HG03442 (cell line): ENCODE measurements at regions not wholly inside any gene's neighbourhood (a gene's known extent, or its start where the extent isn't known, plus 50 kb on each side); places are given as distances from the start of the nearest gene placed in this dataset.

Source experiments
- ATAC-seq: cut with Tn5 transposase; IDR thresholded peaks from one replicate; pipeline ENCODE4 v1.9.1; 2021; ENCODE audit warnings: mild to moderate bottlenecking, moderate library complexity; ENCODE audit not compliant: unreplicated experiment

- no peak for ATAC-seq
These were observed 281.5 kb downstream of the HTR1B start for GRCh38 chr6:77181749-77182148.

- no peak for ATAC-seq
These were observed 283.0 kb downstream of the HTR1B start for GRCh38 chr6:77180326-77180725.

- no peak for ATAC-seq
These were observed 284.5 kb downstream of the HTR1B start for GRCh38 chr6:77178821-77179220.

DNA sequence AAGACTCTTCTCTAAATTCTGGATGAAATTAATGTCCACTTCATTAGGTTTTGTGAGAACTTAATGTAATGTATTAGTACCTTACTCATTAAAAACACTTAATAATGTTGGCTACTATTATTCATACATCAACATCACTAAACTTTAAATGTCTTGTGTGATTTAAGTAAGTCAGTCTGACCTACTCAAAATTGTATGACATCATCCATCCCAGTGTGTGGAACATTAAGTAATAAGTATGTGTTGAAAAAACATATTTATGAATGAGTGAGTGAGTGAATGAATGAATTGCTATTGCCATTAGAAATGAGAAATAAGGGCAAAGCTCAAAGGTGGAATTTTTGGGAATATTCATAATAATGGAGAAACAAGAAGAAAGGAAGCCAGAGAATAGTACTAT lies 285.8 kb downstream of the HTR1B start:
- ATAC-seq = no peak

DNA sequence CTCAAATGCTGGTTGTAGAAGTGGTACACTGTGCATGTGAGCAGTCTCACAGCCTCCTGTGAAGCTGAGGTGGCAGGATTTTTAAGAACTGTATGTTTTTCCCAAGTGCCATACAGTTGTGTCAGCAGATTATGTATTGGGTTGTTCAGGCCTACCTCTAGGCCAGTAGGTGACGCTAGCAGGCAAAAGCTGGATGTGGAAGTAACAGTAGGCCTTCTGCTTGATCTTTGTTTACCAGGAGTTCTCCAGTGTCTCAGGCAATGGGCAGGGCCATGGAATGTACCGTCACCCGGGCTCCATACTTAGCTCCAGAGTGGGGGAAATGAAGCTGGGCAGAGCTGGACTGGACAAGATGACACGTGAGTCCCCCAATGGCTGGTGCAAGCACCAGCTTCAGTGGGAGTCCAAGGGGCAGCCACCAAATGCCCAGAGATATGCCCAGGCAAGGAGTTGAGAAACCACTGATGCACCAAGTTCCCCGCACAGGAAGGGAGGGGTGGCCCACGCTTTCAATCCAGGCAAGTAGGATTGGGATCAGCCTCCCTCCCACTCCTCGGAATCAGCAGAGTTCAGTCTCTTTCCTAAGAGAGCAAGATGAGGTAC lies 289.7 kb downstream of the HTR1B start:
- ATAC-seq = no peak

DNA sequence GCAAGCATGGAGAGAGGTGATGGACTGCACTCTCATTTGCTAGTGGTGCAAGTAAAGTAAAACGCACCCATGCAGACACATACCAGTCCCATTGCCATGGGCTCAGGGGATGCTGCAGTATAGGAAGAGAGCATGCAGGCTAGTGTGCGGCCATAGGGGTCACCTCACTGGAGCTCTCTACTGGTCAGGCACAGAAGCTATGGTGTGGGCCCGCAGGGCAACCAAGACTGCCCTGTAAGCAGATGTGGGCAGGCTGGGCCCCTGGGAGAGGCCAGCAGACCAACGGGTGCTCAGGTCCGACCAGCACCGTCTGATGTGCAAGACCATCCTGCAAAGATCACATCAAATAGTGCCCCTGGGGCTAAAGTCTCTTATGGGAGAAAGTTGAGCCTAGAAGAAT lies 290.7 kb downstream of the HTR1B start:
- ATAC-seq = no peak

GRCh38 chr6:77159730-77160129 lies 303.6 kb downstream of the HTR1B start:
- ATAC-seq = no peak

- no peak for ATAC-seq
These were observed 312.1 kb downstream of the HTR1B start for GRCh38 chr6:77151241-77151640.

DNA sequence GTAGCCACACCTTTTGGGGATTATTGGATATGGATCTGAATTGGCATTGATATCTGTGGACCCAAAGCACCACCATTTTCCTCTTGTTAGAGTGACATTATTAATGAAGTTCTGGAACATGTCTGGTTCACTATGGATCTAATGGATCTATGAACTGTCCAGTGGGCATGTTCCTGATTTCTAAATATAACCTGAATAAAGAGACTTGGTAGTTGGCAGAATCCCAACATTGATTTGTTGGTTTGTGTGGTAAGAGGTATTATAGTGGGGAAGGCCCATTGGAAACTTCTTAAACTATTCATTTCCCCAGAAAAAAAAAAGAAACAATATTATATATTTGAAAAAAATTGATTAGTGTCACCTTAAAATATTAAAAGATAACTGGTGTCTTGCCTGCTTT lies 312.6 kb downstream of the HTR1B start:
- ATAC-seq = no peak

GRCh38 chr6:77145244-77145643 lies 318.0 kb downstream of the HTR1B start:
- no peak for ATAC-seq

DNA sequence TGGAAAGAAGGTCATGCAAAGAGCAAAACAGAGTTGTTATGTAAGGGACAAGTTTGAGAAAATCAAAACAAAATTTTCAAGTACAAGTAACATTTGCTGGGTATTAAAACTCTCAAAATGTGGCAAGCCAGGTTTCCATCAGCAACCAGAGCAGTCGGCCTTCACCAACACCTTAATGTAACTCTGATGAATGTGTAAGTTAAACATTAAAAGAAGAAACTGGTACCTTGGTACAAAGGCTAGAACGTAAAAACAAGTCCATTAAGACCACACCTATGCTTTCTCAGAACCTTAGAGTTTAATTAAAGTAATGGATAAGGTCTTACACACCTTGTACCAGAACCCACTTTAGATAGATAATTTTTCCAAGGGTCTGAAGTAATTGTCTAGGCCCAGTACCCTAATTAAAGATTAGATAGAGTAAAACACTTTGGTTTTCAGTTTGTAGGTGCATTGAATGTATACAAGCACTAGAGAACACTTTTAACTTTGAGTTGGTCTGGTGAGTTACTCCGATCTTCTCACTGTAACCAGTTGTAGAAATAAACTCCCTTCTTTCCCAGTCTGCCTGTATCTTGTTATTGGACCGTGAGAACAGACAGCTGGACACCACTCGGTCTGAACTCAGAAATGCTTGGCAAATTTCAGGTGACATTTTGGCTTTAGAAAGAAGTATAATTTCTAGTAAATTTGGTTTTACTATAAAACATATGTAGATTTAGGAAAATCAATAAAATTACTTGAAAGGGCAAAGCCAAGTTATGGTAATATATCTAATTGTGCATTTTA lies 319.4 kb downstream of the HTR1B start:
- ATAC-seq = no peak

GRCh38 chr6:77136086-77136485 lies 327.2 kb downstream of the HTR1B start:
- ATAC-seq = no peak

GRCh38 chr6:77133031-77133430 lies 330.3 kb downstream of the HTR1B start:
- no peak for ATAC-seq

GRCh38 chr6:77131426-77131825 lies 331.9 kb downstream of the HTR1B start:
- ATAC-seq = no peak

DNA sequence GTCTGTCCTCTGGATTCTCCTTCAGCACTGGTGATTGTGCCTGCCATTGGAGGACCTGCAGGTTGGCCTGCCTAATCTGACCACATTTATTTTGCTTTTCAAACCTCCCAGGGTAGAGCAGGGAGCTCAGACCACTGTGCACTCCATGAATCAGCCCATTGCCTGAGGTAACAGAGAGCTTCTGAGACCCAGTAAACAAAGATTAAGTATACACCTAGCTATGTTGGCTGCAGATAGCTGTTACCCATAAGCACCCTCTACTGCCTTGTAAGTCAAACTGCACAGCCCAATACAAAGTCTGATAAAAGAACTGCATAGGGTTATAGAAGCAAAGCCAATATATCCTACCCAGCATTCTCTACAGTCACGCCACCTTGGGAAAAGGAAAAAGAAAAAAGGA lies 338.7 kb downstream of the HTR1B start:
- ATAC-seq = no peak

DNA sequence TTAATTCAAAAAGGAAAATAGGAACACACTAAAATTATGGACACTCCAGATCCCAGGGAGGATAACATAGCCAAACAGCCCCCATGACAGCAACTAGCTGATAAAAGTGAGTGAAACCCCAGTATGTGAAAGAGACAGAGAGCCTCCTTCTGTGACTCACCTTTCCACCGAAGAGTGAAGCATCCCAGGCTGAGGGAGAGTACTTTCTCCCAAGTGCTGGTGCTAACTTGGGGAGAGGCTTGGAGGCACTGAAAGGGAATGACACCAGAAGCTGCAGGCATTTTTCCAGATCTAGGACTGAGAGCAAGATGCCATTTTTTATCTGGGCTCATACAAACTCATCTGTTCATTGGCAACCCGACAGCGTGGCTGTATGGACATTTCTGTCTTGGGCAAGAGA lies 339.8 kb downstream of the HTR1B start:
- no peak for ATAC-seq

DNA sequence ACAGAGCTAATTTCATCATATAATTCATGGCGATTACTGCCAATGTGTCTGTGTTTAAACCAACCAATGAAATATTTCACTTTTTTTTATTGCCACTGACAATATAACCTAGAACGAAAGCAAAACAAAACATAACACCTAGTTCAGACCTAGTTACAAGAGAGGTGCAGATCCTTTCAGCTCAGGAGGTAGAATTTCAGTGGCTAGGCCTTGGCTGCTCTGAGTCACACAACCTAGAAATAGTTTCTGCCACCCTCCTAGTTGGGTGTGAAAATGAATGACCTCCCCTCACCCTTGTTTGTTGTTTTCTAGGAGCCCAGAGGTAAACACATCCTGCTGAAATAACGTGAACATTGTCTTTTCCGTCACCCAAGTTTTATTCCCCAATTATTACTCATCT lies 356.3 kb downstream of the HTR1B start:
- ATAC-seq = no peak

- no peak for ATAC-seq
These were observed 358.2 kb downstream of the HTR1B start for GRCh38 chr6:77105091-77105490.

- no peak for ATAC-seq
These were observed 365.4 kb downstream of the HTR1B start for GRCh38 chr6:77097940-77098339.

DNA sequence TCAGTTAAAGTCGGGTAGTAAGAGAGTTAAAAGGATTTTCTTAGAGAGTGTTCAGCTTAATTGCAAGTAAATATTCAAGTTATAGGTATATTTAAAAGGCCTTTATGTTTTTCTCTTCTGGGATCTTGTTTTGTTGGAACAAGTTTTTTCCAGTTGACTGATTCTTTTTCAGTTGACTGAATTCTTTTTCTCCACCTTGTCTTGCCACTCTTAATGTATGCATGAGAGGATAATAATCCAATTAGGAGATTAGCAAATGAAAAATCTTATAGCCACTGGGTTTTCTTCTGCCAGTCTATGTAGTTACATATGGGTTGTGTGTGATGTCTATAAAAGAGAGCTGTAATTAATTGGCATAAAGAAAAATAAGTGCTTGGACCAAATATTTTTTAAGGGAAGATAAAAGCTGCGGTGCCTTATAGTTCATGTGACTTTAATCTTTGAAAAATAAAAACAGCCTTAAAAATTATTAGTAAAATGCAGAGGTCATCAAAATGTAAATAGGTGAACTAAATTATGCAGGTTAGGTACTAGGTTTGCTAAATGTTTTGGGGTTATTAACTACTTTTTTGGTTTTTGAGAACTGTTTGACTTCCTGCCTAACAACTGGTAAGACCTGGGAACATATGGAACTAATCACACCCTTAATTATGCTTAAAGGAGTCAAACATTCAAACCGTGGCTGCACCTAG lies 367.2 kb downstream of the HTR1B start:
- ATAC-seq = no peak

- ATAC-seq = no peak
These were observed 368.5 kb downstream of the HTR1B start for GRCh38 chr6:77094821-77095220.

- ATAC-seq = no peak
These were observed 370.3 kb downstream of the HTR1B start for GRCh38 chr6:77092971-77093370.
